ENCODE measurements at regions not wholly inside any gene's neighbourhood (a gene's known extent, or its start where the extent isn't known, plus 50 kb on each side); places are given as distances from the start of the nearest gene placed in this dataset.
A peak's percentile ranks its signal among the peaks of the same experiment; 100 is the strongest.

- ChIA-PET POLR2A (interaction anchor here (0.6 to 1.5 kb wide), 2 partner anchors 48 to 52 kb away, joined by 3 to 4 read pairs; no protein-coding TSS in a partner anchor), CTCF (interaction anchor here (0.7 to 1.3 kb wide), 3 partner anchors 16 to 307 kb away, joined by 3 to 4 read pairs (median 3); no protein-coding TSS in a partner anchor)
- H3K4me3 Mint-ChIP-seq, result no peak overlapping the region
- peak overlapping the region; percentile 25 for H3K27ac Mint-ChIP-seq
- peaks cover 3% of the 10 kb centered on the region for H3K9me3 Mint-ChIP-seq
- ATAC-seq (peak; percentile 29), DNase-seq (peak; percentile 68)
- H3K4me1 Mint-ChIP-seq (ENCODE audit: low read depth), result peaks cover 29% of the 10 kb centered on the region
- H3K27me3 Mint-ChIP-seq, result no peaks in the 10 kb centered on the region
- TF ChIP-seq CTCF (IDR thresholded peaks at IDR 0.05), result no peak
- intact Hi-C loops (cut with micrococcal nuclease), result no loop called here
- peaks cover 6% of the 10 kb centered on the region for H3K36me3 Mint-ChIP-seq (ENCODE audit: low read depth)
These were observed 165.7 kb upstream of the IRF2BP2 start for GRCh38 chr1:234775477-234776246.

DNA sequence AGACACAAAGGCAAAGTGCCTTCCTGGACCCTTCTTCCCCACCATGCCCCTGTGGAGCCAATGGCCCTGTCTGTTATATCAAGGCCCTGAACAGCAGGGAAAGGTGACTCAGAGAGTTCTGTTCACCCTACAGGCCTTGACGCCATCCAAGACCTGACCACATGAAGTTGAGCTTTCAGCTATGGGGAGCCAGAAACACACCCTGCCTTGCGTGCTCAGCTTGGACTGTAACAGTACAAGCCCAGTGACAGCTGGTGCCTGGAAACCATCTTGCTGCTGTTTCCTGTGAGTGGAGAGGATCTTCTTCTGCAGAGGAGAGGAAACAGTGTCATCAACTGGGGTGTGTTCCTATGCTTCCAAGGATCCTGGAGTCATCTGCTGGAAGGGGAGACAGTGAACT is 165.0 kb upstream of the IRF2BP2 start:
- Mint-ChIP-seq H3K27ac (peak overlapping the region; percentile 25), H3K4me1 (ENCODE audit: low read depth) (peaks cover 35% of the 10 kb centered on the region), H3K36me3 (ENCODE audit: low read depth) (peaks cover 6% of the 10 kb centered on the region), H3K9me3 (peaks cover 3% of the 10 kb centered on the region), H3K4me3 (no peak overlapping the region), H3K27me3 (no peaks in the 10 kb centered on the region)
- TF ChIP-seq CTCF (IDR thresholded peaks at IDR 0.05), result no peak
- ATAC-seq, result no peak
- ChIA-PET CTCF (interaction anchor here (1.3 kb wide), 1 partner anchor 20 kb away, joined by 3 read pairs; no protein-coding TSS in a partner anchor), POLR2A (interaction anchor here (1.1 to 1.5 kb wide), 3 partner anchors 50 to 164 kb away, joined by 3 read pairs; no protein-coding TSS in a partner anchor)
- DNase-seq, result peak; percentile 33
- intact Hi-C loops (cut with micrococcal nuclease), result no loop called here

DNA sequence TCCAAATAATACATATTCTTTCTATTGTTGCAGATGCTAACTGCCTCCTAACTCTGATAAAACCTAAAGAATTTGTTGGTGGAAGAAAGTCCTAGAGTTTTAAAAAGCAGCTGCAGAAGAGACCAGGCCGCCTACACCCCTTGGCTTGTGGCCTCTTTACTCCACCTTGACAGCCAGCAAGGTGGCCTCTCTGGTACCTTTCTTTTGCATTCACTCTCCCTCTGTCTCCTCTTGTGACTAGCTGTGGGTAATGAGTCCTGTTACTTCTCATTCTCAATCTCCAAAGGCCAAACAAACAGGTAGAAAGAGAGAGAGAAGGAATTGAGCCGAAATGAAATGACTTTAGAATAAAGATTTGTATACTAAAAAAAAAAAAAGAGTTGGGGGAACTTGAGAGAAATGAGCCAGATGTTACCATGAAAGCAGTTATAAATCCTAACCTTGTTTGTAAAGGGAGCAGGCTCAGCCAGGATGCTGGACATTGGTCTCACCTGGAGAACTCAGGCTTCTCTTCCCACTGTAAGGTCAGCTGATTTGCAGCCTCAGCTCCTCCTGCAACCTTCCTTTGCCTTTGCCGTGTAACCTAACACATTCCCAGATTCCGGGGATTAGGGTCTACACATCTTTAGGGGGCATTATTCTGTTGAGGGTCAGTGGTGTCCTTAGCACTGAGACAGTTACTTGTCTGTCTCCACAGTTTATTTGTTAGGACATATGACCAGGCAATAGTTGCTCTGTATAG is 164.1 kb upstream of the IRF2BP2 start:
- ChIA-PET CTCF (interaction anchor here (1.3 to 1.5 kb wide), 2 partner anchors 19 to 68 kb away, joined by 3 to 4 read pairs; no protein-coding TSS in a partner anchor), POLR2A (interaction anchor here (0.7 to 1.5 kb wide), 4 partner anchors 49 to 263 kb away, joined by 3 read pairs; partner anchors contain the start of gene IRF2BP2)
- Mint-ChIP-seq H3K36me3 (ENCODE audit: low read depth) (peaks cover 6% of the 10 kb centered on the region), H3K27ac (no peak overlapping the region), H3K9me3 (peaks cover 3% of the 10 kb centered on the region), H3K4me3 (no peak overlapping the region), H3K27me3 (no peaks in the 10 kb centered on the region), H3K4me1 (ENCODE audit: low read depth) (peaks cover 44% of the 10 kb centered on the region)
- intact Hi-C loops (cut with micrococcal nuclease), result no loop called here
- TF ChIP-seq CTCF (IDR thresholded peaks at IDR 0.05), result no peak
- ATAC-seq, result no peak
- DNase-seq, result no peak

DNA sequence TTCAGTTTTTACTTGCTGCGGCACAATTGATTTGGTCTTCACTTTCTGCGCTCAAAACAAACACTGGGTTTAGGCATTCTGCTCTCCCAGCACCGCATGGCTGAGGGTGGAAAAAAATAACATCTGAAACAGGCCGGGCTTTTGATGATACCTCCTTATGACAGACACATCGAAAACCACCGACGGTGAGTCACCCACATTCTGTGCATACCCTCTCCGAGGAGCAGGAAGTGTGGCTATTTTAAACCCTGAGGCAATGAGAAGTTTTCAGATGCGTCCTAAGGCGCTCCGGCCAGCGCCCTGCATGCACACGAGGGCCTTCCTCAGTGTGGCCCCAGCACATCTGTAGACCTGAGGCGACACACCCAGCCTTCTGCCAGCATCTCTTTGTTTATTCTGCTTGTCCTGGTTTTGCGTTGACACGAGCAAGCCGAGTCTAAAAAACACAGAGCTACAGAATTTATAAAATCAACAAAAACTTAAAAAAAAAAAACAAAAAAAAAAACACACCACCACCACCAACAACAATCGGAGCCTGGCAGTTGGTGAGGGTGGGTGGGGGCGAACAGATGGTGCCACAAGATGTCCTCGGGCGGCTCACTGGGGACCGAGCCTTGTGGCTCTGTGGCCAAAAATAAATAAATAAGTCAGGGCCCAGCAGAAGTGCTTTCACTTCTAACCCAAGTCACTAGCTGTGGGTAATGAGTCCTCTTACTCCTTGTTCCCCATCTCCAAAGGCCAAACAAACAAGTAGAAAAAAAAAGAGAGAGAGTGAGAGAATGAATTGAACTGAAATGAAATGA is 162.6 kb upstream of the IRF2BP2 start:
- ATAC-seq (peak; percentile 72), DNase-seq (peak; percentile 98)
- intact Hi-C loops (cut with micrococcal nuclease), result loop anchor here (1.0 kb wide), 1 partner anchor 71 kb away; no protein-coding TSS in a partner anchor
- peaks cover 6% of the 10 kb centered on the region for H3K36me3 Mint-ChIP-seq (ENCODE audit: low read depth)
- peaks cover 60% of the 10 kb centered on the region for H3K4me1 Mint-ChIP-seq (ENCODE audit: low read depth)
- H3K4me3 Mint-ChIP-seq, result peak overlapping the region; percentile 57
- CTCF ChIA-PET, result interaction anchor here (1.0 to 1.5 kb wide), 4 partner anchors 9 to 70 kb away, joined by 3 to 5 read pairs (median 4); no protein-coding TSS in a partner anchor
- peaks cover 3% of the 10 kb centered on the region for H3K9me3 Mint-ChIP-seq
- POLR2A ChIA-PET, result interaction anchor here (0.6 to 2.6 kb wide), 15 partner anchors 9 to 303 kb away, joined by 3 to 18 read pairs (median 3); partner anchors contain the start of gene IRF2BP2
- H3K27ac Mint-ChIP-seq, result peak overlapping the region; percentile 93
- H3K27me3 Mint-ChIP-seq, result no peaks in the 10 kb centered on the region
- TF ChIP-seq CTCF (IDR thresholded peaks at IDR 0.05), result no peak

Data from activated CD8-positive, alpha-beta T cell treated with anti-CD3 and anti-CD28 coated beads for 36 hours (primary cell).